PFSK-1 (cell line): ENCODE measurements at regions not wholly inside any gene's neighbourhood (a gene's known extent, or its start where the extent isn't known, plus 50 kb on each side); places are given as distances from the start of the nearest gene placed in this dataset.

Experiments used
- FOXP2 ChIP-seq: optimal IDR thresholded peaks from 2 replicates; pipeline ENCODE3; 2011; ENCODE audit warnings: borderline replicate concordance, control low read depth, inconsistent platforms; ENCODE audit not compliant: insufficient read depth; ENCODE audit errors: extremely low read length, extremely low read depth
- POLR2AphosphoS5 ChIP-seq: IDR thresholded peaks from 2 replicates; pipeline ENCODE4 v1.6.1; 2012; ENCODE audit warnings: low read depth, mild to moderate bottlenecking, control low read depth, low read length, moderate library complexity
- REST ChIP-seq, 2 experiments: IDR thresholded peaks; 2 replicates each; pipeline versions ENCODE4 v1.6.1 to v1.8.0; 2011 to 2012; ENCODE audit warnings: low read depth in 2 of 2, low read length in 2 of 2, control low read depth in 1 of 2, inconsistent platforms in 1 of 2, mild to moderate bottlenecking in 1 of 2, moderate library complexity in 1 of 2; ENCODE audit not compliant: insufficient read depth in 1 of 2
- SIN3A ChIP-seq: IDR thresholded peaks from 2 replicates; pipeline ENCODE4 v1.6.1; 2012; ENCODE audit warnings: mild to moderate bottlenecking, low read length, moderate library complexity, borderline replicate concordance; ENCODE audit not compliant: insufficient read depth
- TAF1 ChIP-seq: IDR thresholded peaks from 2 replicates; pipeline ENCODE4 v1.6.1; 2012; ENCODE audit warnings: low read length, control low read depth, borderline replicate concordance; ENCODE audit not compliant: insufficient read depth

- TF ChIP-seq FOXP2 (no peak), TAF1 (no peak), POLR2AphosphoS5 (no peak), REST (IDR thresholded peaks at IDR 0.05; ENCODE audit: insufficient read depth in 1 of 2, low read depth in 2 of 2, low read length in 2 of 2) (no peak)
These were observed 221.3 kb upstream of the ASIC2 start for GRCh38 chr17:33514369-33514768.

DNA sequence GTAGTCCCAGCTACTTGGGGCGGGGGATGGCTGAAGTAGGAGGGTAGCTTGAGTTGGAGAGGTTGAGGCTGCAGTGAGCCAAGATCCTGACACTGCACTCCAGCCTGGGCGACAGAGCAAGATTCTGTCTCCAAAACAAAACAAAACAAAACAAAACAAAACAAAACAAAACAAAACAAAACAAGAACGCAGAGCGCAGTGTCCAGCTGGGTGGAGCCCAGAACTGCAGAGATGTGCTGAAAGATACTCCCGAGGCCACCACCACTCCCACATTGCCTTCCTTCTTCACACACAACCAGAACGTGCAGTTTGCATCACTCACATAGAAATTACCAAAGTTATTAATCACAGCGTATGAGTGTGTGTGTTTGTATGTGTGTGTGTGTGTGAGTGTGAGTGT, 222.9 kb upstream of the ASIC2 start:
- TF ChIP-seq REST (IDR thresholded peaks at IDR 0.05; ENCODE audit: insufficient read depth in 1 of 2, low read depth in 2 of 2, low read length in 2 of 2) (no peak), TAF1 (no peak), FOXP2 (no peak), SIN3A (no peak), POLR2AphosphoS5 (no peak)

DNA sequence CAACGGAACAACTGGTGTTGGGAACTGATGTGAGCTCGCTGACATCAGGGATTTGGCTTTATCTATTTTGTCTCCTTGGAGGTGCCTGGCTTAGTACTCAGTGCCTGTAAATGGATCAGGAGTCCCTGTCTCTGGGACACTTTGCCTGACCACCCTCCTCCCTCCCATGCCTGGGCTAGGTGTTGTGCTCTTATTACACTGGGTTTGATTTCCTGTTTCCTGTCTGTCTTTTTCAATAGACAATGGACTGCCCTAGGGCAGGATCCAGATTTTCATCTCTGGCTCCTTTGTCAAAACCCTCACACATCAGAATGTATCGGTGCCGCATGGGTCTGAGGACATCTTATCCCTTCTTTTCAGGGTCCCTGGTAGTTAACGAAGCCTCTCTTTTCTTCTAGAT, 223.6 kb upstream of the ASIC2 start:
- TF ChIP-seq FOXP2 (no peak), REST (IDR thresholded peaks at IDR 0.05; ENCODE audit: insufficient read depth in 1 of 2, low read depth in 2 of 2, low read length in 2 of 2) (no peak), SIN3A (no peak), POLR2AphosphoS5 (no peak), TAF1 (no peak)

GRCh38 chr17:33517746-33518145, 224.7 kb upstream of the ASIC2 start:
- TF ChIP-seq TAF1 (no peak), SIN3A (no peak), POLR2AphosphoS5 (no peak), REST (IDR thresholded peaks at IDR 0.05; ENCODE audit: insufficient read depth in 1 of 2, low read depth in 2 of 2, low read length in 2 of 2) (no peak), FOXP2 (no peak)

DNA sequence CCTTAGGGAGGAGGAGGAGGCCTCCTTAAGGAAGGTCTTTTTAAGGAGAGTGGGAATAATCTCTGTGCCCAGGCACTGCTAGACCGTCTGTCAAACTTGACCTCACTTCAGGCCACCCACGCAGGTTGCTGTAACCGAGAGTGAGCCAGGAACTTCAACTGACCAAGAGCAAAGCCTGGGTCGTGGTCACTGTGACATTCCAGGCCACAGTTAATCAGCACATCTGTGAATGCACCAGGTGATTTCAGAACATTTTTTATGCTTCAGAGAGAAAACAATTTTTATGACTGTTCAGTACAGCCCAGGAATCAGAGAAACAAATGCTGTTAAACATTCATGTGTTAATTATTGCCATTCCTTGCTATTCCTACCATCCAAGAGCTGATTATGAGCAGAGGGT, 226.6 kb upstream of the ASIC2 start:
- TF ChIP-seq TAF1 (no peak), SIN3A (no peak), FOXP2 (no peak), POLR2AphosphoS5 (no peak), REST (IDR thresholded peaks at IDR 0.05; ENCODE audit: insufficient read depth in 1 of 2, low read depth in 2 of 2, low read length in 2 of 2) (no peak)
